ENCODE measurements at regions not wholly inside any gene's neighbourhood (a gene's known extent, or its start where the extent isn't known, plus 50 kb on each side); places are given as distances from the start of the nearest gene placed in this dataset.
"Not testable (repeated sequence)": the region's sequence is repeated elsewhere in the genome, so short reads cannot be mapped to it uniquely, and the experiment has no call there.

- WGBS, result 38% methylated on average over 13 of the region's 29 CpGs
- TF ChIP-seq POLR2AphosphoS5 (IDR thresholded peaks at IDR 0.05) (peak in 2 of 3 donors; percentile 20 to 83), EP300 (IDR thresholded peaks at IDR 0.05) (no peak)
- no peaks in the 10 kb centered on the region for H3K9me3 ChIP-seq
- H3K4me1 ChIP-seq, result peaks cover 37% of the 10 kb centered on the region
- H3K4me3 ChIP-seq, result peak overlapping the region; percentile 22
- H3K27ac ChIP-seq, result peak overlapping the region; percentile 84
- peak; percentile 92 for DNase-seq (ENCODE audit: low spot score in 2 of 2)
- H3K27me3 ChIP-seq, result no peaks in the 10 kb centered on the region
- no peaks in the 10 kb centered on the region for H3K36me3 ChIP-seq
These were observed 174.0 kb upstream of the CIBAR2 start for GRCh38 chr16:85286066-85286831.

DNA sequence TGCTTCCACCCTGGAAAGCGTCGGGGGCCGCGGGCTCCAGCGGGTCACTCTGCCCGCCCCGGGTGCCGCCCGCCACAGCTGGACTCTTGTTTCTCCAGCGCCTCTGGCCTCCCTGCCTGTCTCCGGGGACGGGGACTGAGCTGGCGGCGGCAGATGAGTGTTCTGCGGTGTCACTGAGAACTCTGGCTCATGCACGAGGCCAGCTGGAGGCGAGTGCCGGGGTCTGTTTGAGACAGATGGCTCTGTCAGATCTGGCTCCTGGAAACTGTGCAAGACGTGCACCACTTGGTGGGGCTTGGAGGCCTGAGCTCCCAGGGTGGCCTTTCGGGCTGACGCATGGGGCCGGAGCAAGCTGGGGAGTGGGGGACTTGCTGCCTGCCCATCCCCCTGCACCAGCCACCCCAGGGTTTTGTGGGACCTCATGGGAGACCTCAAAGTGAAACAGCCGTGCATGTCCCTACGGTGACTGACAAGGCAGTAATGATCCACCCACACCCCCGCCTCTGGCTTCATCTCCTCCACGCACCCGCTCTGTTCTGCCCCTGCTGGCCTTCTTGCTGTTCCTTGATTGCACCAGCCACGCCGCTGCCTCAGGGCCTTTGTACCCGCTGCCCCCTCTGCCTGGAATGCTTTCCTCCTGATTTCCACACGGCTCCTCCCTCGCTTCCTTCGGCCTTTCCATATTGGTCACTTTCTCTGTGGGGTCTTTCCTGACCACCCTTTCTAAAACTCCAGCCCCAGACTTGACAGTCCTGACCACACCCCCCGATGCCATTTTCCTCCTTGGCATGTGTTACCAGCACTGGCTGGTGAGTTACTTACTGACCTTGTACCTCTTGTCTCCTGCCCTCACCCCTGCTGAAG lies 174.9 kb upstream of the CIBAR2 start:
- peak overlapping the region; percentile 84 for H3K27ac ChIP-seq

GRCh38 chr16:85287815-85288109 lies 175.5 kb upstream of the CIBAR2 start:
- not testable (repeated sequence) for H3K27me3 ChIP-seq; H3K4me3 ChIP-seq; H3K9me3 ChIP-seq; H3K27ac ChIP-seq; DNase-seq (ENCODE audit: low spot score in 2 of 2); H3K36me3 ChIP-seq
- H3K4me1 ChIP-seq, result peaks cover 40% of the 10 kb centered on the region
- 94% methylated on average over 13 of the region's 13 CpGs for WGBS

More for the DNA sequence above, 174.9 kb upstream of the CIBAR2 start:
- Histone ChIP-seq H3K27me3 (no peaks in the 10 kb centered on the region), H3K36me3 (no peaks in the 10 kb centered on the region), H3K9me3 (no peaks in the 10 kb centered on the region), H3K4me3 (peak overlapping the region; percentile 22), H3K4me1 (peaks cover 40% of the 10 kb centered on the region)
- TF ChIP-seq, protein P1, sequence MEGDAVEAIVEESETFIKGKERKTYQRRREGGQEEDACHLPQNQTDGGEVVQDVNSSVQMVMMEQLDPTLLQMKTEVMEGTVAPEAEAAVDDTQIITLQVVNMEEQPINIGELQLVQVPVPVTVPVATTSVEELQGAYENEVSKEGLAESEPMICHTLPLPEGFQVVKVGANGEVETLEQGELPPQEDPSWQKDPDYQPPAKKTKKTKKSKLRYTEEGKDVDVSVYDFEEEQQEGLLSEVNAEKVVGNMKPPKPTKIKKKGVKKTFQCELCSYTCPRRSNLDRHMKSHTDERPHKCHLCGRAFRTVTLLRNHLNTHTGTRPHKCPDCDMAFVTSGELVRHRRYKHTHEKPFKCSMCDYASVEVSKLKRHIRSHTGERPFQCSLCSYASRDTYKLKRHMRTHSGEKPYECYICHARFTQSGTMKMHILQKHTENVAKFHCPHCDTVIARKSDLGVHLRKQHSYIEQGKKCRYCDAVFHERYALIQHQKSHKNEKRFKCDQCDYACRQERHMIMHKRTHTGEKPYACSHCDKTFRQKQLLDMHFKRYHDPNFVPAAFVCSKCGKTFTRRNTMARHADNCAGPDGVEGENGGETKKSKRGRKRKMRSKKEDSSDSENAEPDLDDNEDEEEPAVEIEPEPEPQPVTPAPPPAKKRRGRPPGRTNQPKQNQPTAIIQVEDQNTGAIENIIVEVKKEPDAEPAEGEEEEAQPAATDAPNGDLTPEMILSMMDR (IDR thresholded peaks at IDR 0.05), result no peak
- TF ChIP-seq EP300 (IDR thresholded peaks at IDR 0.05) (no peak), POLR2AphosphoS5 (IDR thresholded peaks at IDR 0.05) (no peak), POLR2A (IDR thresholded peaks at IDR 0.05) (no peak)
- WGBS, result 47% methylated on average over 24 of the region's 34 CpGs
- peak in 1 of 2 donors; percentile 77 for DNase-seq (ENCODE audit: low spot score in 2 of 2)

DNA sequence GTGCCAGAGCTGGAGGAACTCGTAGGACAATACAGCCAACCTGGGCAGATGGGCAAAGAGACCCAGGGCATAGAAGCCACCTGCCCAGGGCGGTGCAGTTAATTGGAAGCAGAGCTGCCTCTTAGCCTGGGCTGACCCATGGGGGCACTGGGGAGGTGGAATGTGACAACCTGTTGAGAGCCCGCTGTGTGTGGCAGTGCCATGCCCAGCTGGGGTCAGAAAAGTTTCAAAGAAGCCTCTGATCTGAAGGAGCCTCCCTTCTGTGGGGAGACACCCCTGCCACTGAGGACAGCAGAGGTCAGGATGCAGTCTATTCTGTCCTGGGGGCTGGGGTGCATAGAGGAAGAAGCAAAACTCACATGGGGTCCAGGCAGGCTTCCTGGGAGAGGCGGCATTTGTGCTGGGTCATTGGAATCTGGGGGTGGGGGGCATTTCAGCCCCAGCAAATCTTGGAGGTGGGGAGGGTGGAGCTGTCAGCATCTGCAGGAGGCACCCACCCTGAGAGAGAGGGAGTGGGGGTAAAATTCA lies 176.1 kb upstream of the CIBAR2 start:
- H3K4me1 ChIP-seq, result peaks cover 40% of the 10 kb centered on the region

GRCh38 chr16:85288869-85289660 lies 176.8 kb upstream of the CIBAR2 start:
- no peak overlapping the region for H3K27ac ChIP-seq
- no peaks in the 10 kb centered on the region for H3K36me3 ChIP-seq
- WGBS, result 92% methylated on average over 11 of the region's 11 CpGs
- no peak overlapping the region for H3K4me3 ChIP-seq
- TF ChIP-seq EP300 (IDR thresholded peaks at IDR 0.05) (no peak), POLR2AphosphoS5 (IDR thresholded peaks at IDR 0.05) (no peak), POLR2A (IDR thresholded peaks at IDR 0.05) (no peak)
- TF ChIP-seq, protein P1 (IDR thresholded peaks at IDR 0.05), result no peak
- DNase-seq (ENCODE audit: low spot score in 2 of 2), result no peak
- H3K27me3 ChIP-seq, result no peaks in the 10 kb centered on the region
- H3K9me3 ChIP-seq, result no peaks in the 10 kb centered on the region
- peaks cover 40% of the 10 kb centered on the region for H3K4me1 ChIP-seq

More for the DNA sequence above, 176.1 kb upstream of the CIBAR2 start:
- no peaks in the 10 kb centered on the region for H3K9me3 ChIP-seq
- H3K27ac ChIP-seq, result no peak overlapping the region
- H3K4me3 ChIP-seq, result no peak overlapping the region
- TF ChIP-seq, protein P1 (IDR thresholded peaks at IDR 0.05), result no peak
- TF ChIP-seq POLR2A (IDR thresholded peaks at IDR 0.05) (no peak), POLR2AphosphoS5 (IDR thresholded peaks at IDR 0.05) (no peak), EP300 (IDR thresholded peaks at IDR 0.05) (no peak)
- no peak for DNase-seq (ENCODE audit: low spot score in 2 of 2)
- H3K36me3 ChIP-seq, result no peaks in the 10 kb centered on the region
- WGBS, result 91% methylated on average over 4 of the region's 4 CpGs
- no peaks in the 10 kb centered on the region for H3K27me3 ChIP-seq
